HepG2 (cell line): ENCODE measurements at regions not wholly inside any gene's neighbourhood (a gene's known extent, or its start where the extent isn't known, plus 50 kb on each side); places are given as distances from the start of the nearest gene placed in this dataset.

Experiments
- ATAC-seq: fragments of 200-7000 bp; cut with Tn5 transposase; 3 replicates; pipeline ENCODE4 v1.9.1; 2020; ENCODE audit warnings: mild to moderate bottlenecking, moderate library complexity
- BruUV-seq: library from RNA; stranded (reverse); fragments of 400-500 nt; replicated peaks from 2 replicates; lab custom pipeline; 2021; lab: Mats Ljungman, UMichigan
- CTCF ChIA-PET: fragments of 300-600 bp; formaldehyde crosslinking; extraction: SDS; loops from one replicate; lab custom pipeline; 2021; ENCODE audit warnings: low total read pairs, inconsistent platforms, low intra/inter-chr PET ratio; lab: Yijun Ruan, JAX
- POLR2A ChIA-PET: fragments of 350-600 bp; sonication (Branson Sonifier 250); formaldehyde crosslinking; loops from one replicate; lab custom pipeline; 2020; ENCODE audit warnings: antibody characterized with exemption, inconsistent platforms; lab: Yijun Ruan, JAX
- DNase-seq: peaks from one replicate; pipeline ENCODE4 v3.0.0-alpha.2; 2015; ENCODE audit warnings: low spot score
- FAIRE-seq: peaks from 3 replicates; lab custom pipeline; 2011; peaks lifted over from hg19 to GRCh38; lab: Jason Lieb, UNC
- H2AFZ ChIP-seq: one replicate; pipeline ENCODE4 v1.6.1; 2011; ENCODE audit warnings: low read length, inconsistent platforms
- H3K27ac ChIP-seq: fragments of 300-600 bp; 3 replicates; pipeline ENCODE4 v1.8.0; 2011; ENCODE audit warnings: mixed run types, mild to moderate bottlenecking, mixed read lengths, low read length, inconsistent platforms; ENCODE audit not compliant: insufficient read depth; ENCODE audit errors: extremely low read length
- H3K27me3 ChIP-seq, 2 experiments: fragments of 200-600 bp in 1 of 2; 2 replicates in 1 of 2; 3 replicates in 1 of 2; pipeline versions ENCODE4 v1.6.0 to v1.8.0; 2011; ENCODE audit warnings: low read length in 2 of 2, mild to moderate bottlenecking in 2 of 2, moderate library complexity in 2 of 2, inconsistent platforms in 1 of 2; ENCODE audit not compliant: insufficient read depth in 2 of 2, control insufficient read depth in 1 of 2
- H3K36me3 ChIP-seq, 2 experiments: fragments of 200-600 bp in 1 of 2; replicated peaks in 1 of 2; 2 replicates in 1 of 2; 3 replicates in 1 of 2; pipeline versions ENCODE4 v1.5.1 to v1.8.0; 2011; ENCODE audit warnings: low read length in 2 of 2, inconsistent platforms in 1 of 2; ENCODE audit not compliant: insufficient read depth in 2 of 2, control insufficient read depth in 1 of 2
- H3K4me1 ChIP-seq: 2 replicates; pipeline ENCODE4 v1.5.1; 2012; ENCODE audit warnings: low read length, inconsistent platforms; ENCODE audit not compliant: insufficient read depth
- H3K4me2 ChIP-seq: 2 replicates; pipeline ENCODE4 v1.6.0; 2011; ENCODE audit warnings: low read depth, low read length, inconsistent platforms
- H3K4me3 ChIP-seq, 3 experiments: fragments of 200-600 bp in 1 of 3; sonication (generic), shearing (Covaris generic) in 1 of 3; replicated peaks in 1 of 3; 2 replicates each; pipeline ENCODE4 v1.5.1; 2011 to 2016; ENCODE audit warnings: low read length in 3 of 3, inconsistent platforms in 2 of 3, low read depth in 2 of 3, mild to moderate bottlenecking in 2 of 3, control low read depth in 1 of 3, mixed read lengths in 1 of 3; ENCODE audit not compliant: insufficient read depth in 1 of 3
- H3K79me2 ChIP-seq: one replicate; pipeline ENCODE4 v1.6.1; 2011; ENCODE audit warnings: low read length, inconsistent platforms; ENCODE audit not compliant: insufficient read depth
- H3K9ac ChIP-seq: 2 replicates; pipeline ENCODE4 v1.6.0; 2011; ENCODE audit warnings: mild to moderate bottlenecking, low read depth, low read length, inconsistent platforms; ENCODE audit not compliant: insufficient read depth
- H3K9me3 ChIP-seq: 2 replicates; pipeline ENCODE4 v1.5.1; 2012; ENCODE audit warnings: mild to moderate bottlenecking, low read length
- H4K20me1 ChIP-seq: 2 replicates; pipeline ENCODE4 v1.6.0; 2011; ENCODE audit warnings: inconsistent platforms, mild to moderate bottlenecking, low read length, moderate library complexity; ENCODE audit not compliant: insufficient read depth
- BRD4 ChIP-seq: sonication (generic); formaldehyde crosslinking; IDR thresholded peaks from 2 replicates; pipeline ENCODE4 v1.4.0; 2020; ENCODE audit warnings: missing genetic modification reagents
- GABPA ChIP-seq, 2 experiments: IDR thresholded peaks; 2 replicates each; pipeline ENCODE4 v1.6.1; 2011 to 2016; ENCODE audit warnings: low read depth in 2 of 2, low read length in 1 of 2, missing biosample characterization in 1 of 2, missing genetic modification characterization in 1 of 2
- GATAD2A ChIP-seq: IDR thresholded peaks from 2 replicates; pipeline ENCODE4 v1.6.1; 2016
- GTF2F1 ChIP-seq: fragments of 150-350 bp; IDR thresholded peaks from 2 replicates; pipeline ENCODE4 v1.6.1; 2014; ENCODE audit warnings: low read length
- NCOR1 ChIP-seq: fragments of 200-600 bp; sonication (generic); IDR thresholded peaks from 2 replicates; pipeline ENCODE4 v1.7.0; 2017; ENCODE audit warnings: antibody characterized with exemption, low read length, borderline replicate concordance
- NFIB ChIP-seq: sonication (generic); formaldehyde crosslinking; IDR thresholded peaks from 2 replicates; pipeline ENCODE4 v1.9.0; 2021; ENCODE audit warnings: missing genetic modification reagents, mild to moderate bottlenecking, borderline replicate concordance
- PHB2 ChIP-seq: fragments of 450-650 bp; IDR thresholded peaks from 2 replicates; pipeline ENCODE4 v1.6.1; 2018; ENCODE audit not compliant: partially characterized antibody
- SRY ChIP-seq: sonication (generic); formaldehyde crosslinking; IDR thresholded peaks from 2 replicates; pipeline ENCODE4 v1.8.0; 2022; ENCODE audit warnings: mild to moderate bottlenecking, missing genetic modification reagents
- ZNF12 ChIP-seq: sonication (generic); formaldehyde crosslinking; IDR thresholded peaks from 2 replicates; pipeline ENCODE4 v1.5.0; 2020; ENCODE audit warnings: missing genetic modification reagents
- ZNF557 ChIP-seq: sonication (generic); formaldehyde crosslinking; IDR thresholded peaks from 2 replicates; pipeline ENCODE4 v1.4.0; 2020; ENCODE audit warnings: missing genetic modification reagents
- ZNF773 ChIP-seq: sonication (generic); formaldehyde crosslinking; IDR thresholded peaks from 2 replicates; pipeline ENCODE4 v1.4.0; 2020; ENCODE audit warnings: missing genetic modification reagents, borderline replicate concordance
- ZNF781 ChIP-seq: sonication (generic); formaldehyde crosslinking; IDR thresholded peaks from 2 replicates; pipeline ENCODE4 v1.5.1; 2020; ENCODE audit warnings: borderline replicate concordance, mild to moderate bottlenecking, missing genetic modification reagents; ENCODE audit errors: not compliant biosample characterization
- WGBS: methylation state at CpG from one replicate; pipeline ENCODE4 v1.1.6; 2017; ENCODE audit warnings: low lambda C conversion rate; 5-methylcytosine and 5-hydroxymethylcytosine counted together
- in situ Hi-C: cut with HindIII; loops from 2 replicates; pipeline ENCODE4 v1.10.0; 2017; ENCODE audit warnings: low pct_unique_long_range_greater_than_20kb; ENCODE audit not compliant: extremely low pct_ligation_motif_present
- intact Hi-C: fragments of 100-400 bp; cut with micrococcal nuclease; formaldehyde crosslinking; loops from one replicate; pipeline ENCODE4 v1.10.0; 2022; ENCODE audit not compliant: unreplicated experiment
- TF ChIP-seq, protein P1 (sequence below): sonication (generic); formaldehyde crosslinking; IDR thresholded peaks from 2 replicates; pipeline ENCODE4 v1.8.0; 2022; ENCODE audit warnings: mild to moderate bottlenecking, missing genetic modification reagents; ENCODE audit not compliant: insufficient replicate concordance

DNA sequence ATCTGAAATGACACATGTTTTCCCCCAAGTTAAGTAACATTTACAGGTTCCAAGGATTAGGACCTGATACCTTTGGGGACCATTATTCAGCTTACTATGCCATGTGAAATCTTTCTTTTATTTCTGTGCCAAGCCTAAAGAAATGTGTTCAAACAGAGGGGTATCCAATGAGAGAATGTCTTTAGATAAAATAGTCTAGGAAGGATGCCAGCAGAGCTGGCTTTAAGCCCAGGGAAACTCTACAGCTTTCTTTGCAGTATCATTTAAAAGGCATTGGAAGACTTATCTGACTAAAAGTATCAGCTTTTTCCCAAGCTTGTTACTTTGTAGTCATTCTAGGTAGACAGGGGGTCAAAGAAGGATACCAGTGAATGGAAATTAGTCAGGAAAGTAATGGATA, 860.4 kb downstream of the PLA2G4A start (continued):
- TF ChIP-seq, protein P1, sequence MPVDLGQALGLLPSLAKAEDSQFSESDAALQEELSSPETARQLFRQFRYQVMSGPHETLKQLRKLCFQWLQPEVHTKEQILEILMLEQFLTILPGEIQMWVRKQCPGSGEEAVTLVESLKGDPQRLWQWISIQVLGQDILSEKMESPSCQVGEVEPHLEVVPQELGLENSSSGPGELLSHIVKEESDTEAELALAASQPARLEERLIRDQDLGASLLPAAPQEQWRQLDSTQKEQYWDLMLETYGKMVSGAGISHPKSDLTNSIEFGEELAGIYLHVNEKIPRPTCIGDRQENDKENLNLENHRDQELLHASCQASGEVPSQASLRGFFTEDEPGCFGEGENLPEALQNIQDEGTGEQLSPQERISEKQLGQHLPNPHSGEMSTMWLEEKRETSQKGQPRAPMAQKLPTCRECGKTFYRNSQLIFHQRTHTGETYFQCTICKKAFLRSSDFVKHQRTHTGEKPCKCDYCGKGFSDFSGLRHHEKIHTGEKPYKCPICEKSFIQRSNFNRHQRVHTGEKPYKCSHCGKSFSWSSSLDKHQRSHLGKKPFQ, result no peak
- TF ChIP-seq PHB2 (no peak), GTF2F1 (no peak), NFIB (no peak), BRD4 (no peak)

DNA sequence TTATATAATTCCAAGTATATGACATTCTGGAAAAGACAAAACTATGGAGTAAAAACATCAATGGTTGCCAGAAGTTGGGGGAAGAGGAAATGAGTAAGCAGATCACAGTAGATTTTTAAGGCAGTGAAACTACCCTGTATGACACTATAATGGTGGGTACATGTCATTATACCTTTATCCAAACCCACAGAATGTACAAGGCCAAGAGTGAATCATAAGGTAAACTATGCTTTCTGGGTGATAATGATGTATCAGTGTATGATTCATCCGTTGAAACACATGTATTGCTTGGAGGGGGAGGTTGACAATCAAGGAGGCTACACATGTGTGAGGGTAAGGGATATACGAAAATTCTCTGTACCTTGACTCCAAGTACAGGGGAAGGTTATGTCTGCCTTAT, 862.7 kb downstream of the PLA2G4A start:
- H4K20me1 ChIP-seq, result no peaks in the 10 kb centered on the region
- no peak for ATAC-seq
- in situ Hi-C loops, result no loop called here
- H3K9ac ChIP-seq, result no peak overlapping the region
- H3K79me2 ChIP-seq, result no peaks in the 10 kb centered on the region
- H3K36me3 ChIP-seq, result no peaks in the 10 kb centered on the region
- H3K4me1 ChIP-seq, result no peaks in the 10 kb centered on the region
- TF ChIP-seq ZNF12 (CRISPR knock-in tag), result no peak
- no peak for TF ChIP-seq SRY (CRISPR knock-in tag)
- TF ChIP-seq ZNF773 (CRISPR knock-in tag), result no peak
- TF ChIP-seq GATAD2A (CRISPR knock-in tag), result no peak
- TF ChIP-seq NCOR1, result no peak
- TF ChIP-seq ZNF557, result no peak
- TF ChIP-seq GABPA (IDR thresholded peaks at IDR 0.05; ENCODE audit: low read depth, low read length), result no peak
- no peak for TF ChIP-seq GABPA (CRISPR knock-in tag; IDR thresholded peaks at IDR 0.05; ENCODE audit: low read depth)
- no peak for TF ChIP-seq ZNF781 (CRISPR knock-in tag)
- TF ChIP-seq, all 625 proteins: peak for 0
- BruUV-seq, result no TSS peak
- Histone ChIP-seq H3K4me2 (no peak overlapping the region), H3K27me3 (no peaks in the 10 kb centered on the region), H3K27ac (no peak overlapping the region), H3K9me3 (no peaks in the 10 kb centered on the region), H3K4me3 (no peak overlapping the region), H2AFZ (no peak overlapping the region)
- ChIA-PET CTCF (no interaction called here), POLR2A (no interaction called here)
- FAIRE-seq (no peak), DNase-seq (peak; percentile 8)
- WGBS, result 0% methylated on average over 2 of the region's 2 CpGs
- intact Hi-C loops, result no loop called here
